Tibial nerve (tissue), 4 donors: ENCODE measurements at regions not wholly inside any gene's neighbourhood (a gene's known extent, or its start where the extent isn't known, plus 50 kb on each side); places are given as distances from the start of the nearest gene placed in this dataset.
"Not testable (repeated sequence)": the region's sequence is repeated elsewhere in the genome, so short reads cannot be mapped to it uniquely, and the experiment has no call there.

Experiments used
- DNase-seq, 2 donors: peaks; one replicate each; pipeline ENCODE4 v3.0.0-alpha.2; 2019; ENCODE audit warnings: low spot score in 2 of 2
- H3K27ac ChIP-seq, 4 donors: fragments of 200-600 bp; sonication (generic) in 3 of 4; one replicate each; pipeline ENCODE4 v1.5.1; 2017 to 2019; ENCODE audit warnings: mild to moderate bottlenecking in 1 of 4
- H3K27me3 ChIP-seq, 2 donors: fragments of 200-600 bp; sonication (generic) in 1 of 2; one replicate each; pipeline versions ENCODE4 v1.5.1 to v1.6.0; 2017 to 2019
- H3K36me3 ChIP-seq, 3 donors: fragments of 200-600 bp; sonication (generic); one replicate each; pipeline ENCODE4 v1.5.1; 2018 to 2019
- H3K4me1 ChIP-seq, 4 donors: fragments of 200-600 bp; sonication (generic) in 3 of 4; one replicate each; pipeline ENCODE4 v1.5.1; 2017 to 2019
- H3K4me3 ChIP-seq, 4 donors: fragments of 200-600 bp; sonication (generic) in 3 of 4; one replicate each; pipeline ENCODE4 v1.5.1; 2017 to 2019; ENCODE audit warnings: mild to moderate bottlenecking in 1 of 4, moderate library complexity in 1 of 4
- H3K9me3 ChIP-seq, 4 donors: fragments of 200-600 bp; sonication (generic) in 3 of 4; one replicate each; pipeline ENCODE4 v1.5.1; 2017 to 2019
- EP300 ChIP-seq, 2 donors: sonication (generic); formaldehyde crosslinking; IDR thresholded peaks; one replicate each; pipeline ENCODE4 v1.6.1; 2017; ENCODE audit warnings: antibody characterized with exemption in 2 of 2, mild to moderate bottlenecking in 1 of 2
- POLR2A ChIP-seq, 2 donors: fragments of 450-650 bp; IDR thresholded peaks; one replicate each; pipeline ENCODE4 v1.6.1; 2017; ENCODE audit warnings: antibody characterized with exemption in 2 of 2, mild to moderate bottlenecking in 2 of 2, moderate library complexity in 2 of 2
- WGBS, 2 donors: methylation state at CpG; one replicate each; pipeline ENCODE4 v1.1.5; 2018; 5-methylcytosine and 5-hydroxymethylcytosine counted together
- TF ChIP-seq, protein P1 (sequence below), 5 experiments: fragments of 200-600 bp in 3 of 5; fragments of 450-650 bp in 2 of 5; sonication (generic) in 3 of 5; IDR thresholded peaks; one replicate each; pipeline ENCODE4 v1.5.1; 2016 to 2019; ENCODE audit warnings: antibody characterized with exemption in 5 of 5, mild to moderate bottlenecking in 3 of 5, moderate library complexity in 2 of 5

DNA sequence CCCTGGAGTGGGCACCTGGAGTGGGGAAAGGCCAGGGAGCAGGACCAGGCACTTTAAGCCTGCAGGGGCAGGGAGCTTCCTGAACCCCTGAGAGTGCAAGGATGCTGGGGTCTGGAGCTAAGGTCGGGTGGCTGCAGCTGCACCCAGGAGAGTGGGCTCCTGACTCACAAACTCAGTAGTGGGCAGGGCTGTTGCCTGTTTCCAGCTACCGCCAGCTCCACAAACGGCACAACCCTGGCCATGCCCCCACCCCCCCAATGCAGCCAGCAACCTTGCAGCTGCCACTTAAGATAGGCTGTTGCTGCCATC lies 688.8 kb downstream of the NYAP2 start:
- H3K4me3 ChIP-seq, result no peak overlapping the region
- H3K27me3 ChIP-seq, result no peaks in the 10 kb centered on the region
- H3K9me3 ChIP-seq, result peaks cover 0 to 13% (median 0%) of the 10 kb centered on the region in 4 donors
- no peak overlapping the region for H3K27ac ChIP-seq
- 48 to 51% methylated on average over 3 of the region's 3 CpGs for WGBS, 2 donors
- no peaks in the 10 kb centered on the region for H3K4me1 ChIP-seq
- no peak for DNase-seq
- no peaks in the 10 kb centered on the region for H3K36me3 ChIP-seq
- TF ChIP-seq, protein P1, sequence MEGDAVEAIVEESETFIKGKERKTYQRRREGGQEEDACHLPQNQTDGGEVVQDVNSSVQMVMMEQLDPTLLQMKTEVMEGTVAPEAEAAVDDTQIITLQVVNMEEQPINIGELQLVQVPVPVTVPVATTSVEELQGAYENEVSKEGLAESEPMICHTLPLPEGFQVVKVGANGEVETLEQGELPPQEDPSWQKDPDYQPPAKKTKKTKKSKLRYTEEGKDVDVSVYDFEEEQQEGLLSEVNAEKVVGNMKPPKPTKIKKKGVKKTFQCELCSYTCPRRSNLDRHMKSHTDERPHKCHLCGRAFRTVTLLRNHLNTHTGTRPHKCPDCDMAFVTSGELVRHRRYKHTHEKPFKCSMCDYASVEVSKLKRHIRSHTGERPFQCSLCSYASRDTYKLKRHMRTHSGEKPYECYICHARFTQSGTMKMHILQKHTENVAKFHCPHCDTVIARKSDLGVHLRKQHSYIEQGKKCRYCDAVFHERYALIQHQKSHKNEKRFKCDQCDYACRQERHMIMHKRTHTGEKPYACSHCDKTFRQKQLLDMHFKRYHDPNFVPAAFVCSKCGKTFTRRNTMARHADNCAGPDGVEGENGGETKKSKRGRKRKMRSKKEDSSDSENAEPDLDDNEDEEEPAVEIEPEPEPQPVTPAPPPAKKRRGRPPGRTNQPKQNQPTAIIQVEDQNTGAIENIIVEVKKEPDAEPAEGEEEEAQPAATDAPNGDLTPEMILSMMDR (IDR thresholded peaks at IDR 0.05), result no peak
- TF ChIP-seq POLR2A (IDR thresholded peaks at IDR 0.05) (no peak), EP300 (IDR thresholded peaks at IDR 0.05) (no peak)

DNA sequence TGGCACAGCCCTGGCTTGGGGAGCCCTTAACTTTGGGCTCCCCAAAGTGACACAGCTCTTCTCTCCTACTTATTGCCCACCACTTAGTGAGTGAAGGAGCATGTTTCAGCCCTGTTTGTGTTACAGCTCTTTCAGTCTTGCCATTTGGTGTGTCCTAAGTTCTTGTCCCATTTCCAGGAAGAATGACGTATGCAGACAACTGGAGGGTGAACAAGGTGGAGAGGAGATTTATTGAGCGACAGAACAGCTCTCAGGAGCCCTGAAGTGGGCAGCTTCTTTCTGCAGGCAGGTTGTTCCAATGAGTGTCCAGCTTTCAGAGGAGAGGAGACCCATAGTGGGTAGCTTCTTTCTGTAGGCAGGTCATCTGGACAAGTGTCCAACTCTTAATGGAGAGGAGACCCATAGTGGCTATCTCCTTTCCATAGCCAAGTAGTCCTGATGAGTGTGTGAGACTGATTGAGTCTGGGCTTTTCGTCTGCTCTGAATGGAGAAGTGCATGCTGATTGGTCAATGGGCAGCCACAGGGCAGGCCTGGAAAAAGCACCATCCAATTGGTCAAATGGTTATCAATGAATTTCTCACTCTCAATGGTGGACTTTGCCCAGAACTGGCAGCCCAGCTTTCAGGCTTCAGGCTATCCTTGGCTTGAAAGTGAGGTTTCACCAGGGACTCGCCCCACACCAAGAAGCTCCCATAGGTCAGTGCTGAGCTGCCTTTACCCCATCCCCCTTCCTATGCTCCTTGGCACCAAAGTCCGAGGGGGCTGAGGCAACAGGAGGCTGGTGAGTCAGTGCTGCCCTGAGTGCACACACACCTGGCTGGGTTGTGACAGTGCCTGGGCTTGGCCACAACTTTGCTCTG lies 688.2 kb downstream of the NYAP2 start:
- Histone ChIP-seq H3K4me1 (no peaks in the 10 kb centered on the region), H3K4me3 (no peak overlapping the region), H3K36me3 (no peaks in the 10 kb centered on the region), H3K9me3 (peaks cover 0 to 9% (median 0%) of the 10 kb centered on the region in 4 donors), H3K27me3 (no peaks in the 10 kb centered on the region), H3K27ac (no peak overlapping the region)
- no peak for DNase-seq
- WGBS, 2 donors, result 87 to 96% methylated on average over 3 to 5 of the region's 5 CpGs
- TF ChIP-seq EP300 (IDR thresholded peaks at IDR 0.05) (no peak), POLR2A (IDR thresholded peaks at IDR 0.05) (no peak)
- TF ChIP-seq, protein P1 (IDR thresholded peaks at IDR 0.05), result no peak

DNA sequence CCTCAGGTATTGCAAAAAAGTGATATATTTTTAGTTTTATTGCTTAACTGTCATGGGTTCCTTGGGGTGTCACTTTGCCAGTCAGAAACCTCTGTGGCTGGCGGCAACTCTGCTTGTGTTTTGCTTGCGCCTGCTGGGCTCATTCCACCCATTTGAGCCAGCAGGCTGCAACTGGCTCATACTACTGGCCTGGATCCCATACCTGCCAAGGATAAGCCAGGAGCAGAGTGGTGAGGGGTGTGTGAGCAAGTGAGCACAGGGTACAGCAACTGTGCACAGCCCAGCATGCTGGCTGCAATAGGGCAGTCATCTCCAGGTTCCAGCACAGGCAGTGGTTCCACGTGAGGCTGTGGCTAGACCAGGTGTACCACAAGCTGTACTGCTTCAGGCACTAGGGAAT lies 687.5 kb downstream of the NYAP2 start:
- Histone ChIP-seq H3K4me1 (no peaks in the 10 kb centered on the region), H3K4me3 (no peak overlapping the region), H3K27me3 (no peaks in the 10 kb centered on the region), H3K36me3 (no peaks in the 10 kb centered on the region), H3K9me3 (peaks cover 0 to 2% (median 0%) of the 10 kb centered on the region in 4 donors), H3K27ac (no peak overlapping the region)
- no peak for TF ChIP-seq POLR2A (IDR thresholded peaks at IDR 0.05)
- no peak for TF ChIP-seq EP300 (IDR thresholded peaks at IDR 0.05)
- TF ChIP-seq, protein P1 (IDR thresholded peaks at IDR 0.05), result no peak
- WGBS, 2 donors, result 93 to 99% methylated on average over 3 of the region's 3 CpGs
- DNase-seq, result no peak

DNA sequence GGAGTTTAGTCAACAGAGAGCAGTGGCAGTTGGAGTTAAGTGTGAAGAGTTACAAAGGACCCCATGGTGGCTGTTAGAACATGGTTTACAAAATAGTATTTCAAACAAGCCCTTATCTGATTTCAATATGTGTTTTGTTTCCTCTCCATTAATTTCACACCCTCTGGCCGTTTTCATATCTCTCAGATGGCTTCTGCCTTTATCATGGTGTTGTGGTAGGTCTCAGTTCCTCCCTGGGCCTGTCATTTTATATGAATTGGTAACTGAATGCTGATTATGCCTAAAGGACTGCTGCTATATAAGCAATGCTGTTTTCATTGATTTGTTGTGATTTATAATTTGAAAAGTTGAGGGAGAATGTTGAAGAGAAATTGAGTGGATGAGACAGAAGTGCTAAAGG lies 686.7 kb downstream of the NYAP2 start:
- no peaks in the 10 kb centered on the region for H3K4me1 ChIP-seq
- no peak for DNase-seq
- no peaks in the 10 kb centered on the region for H3K27me3 ChIP-seq
- 38 to 43% methylated on average over 1 of the region's 1 CpG for WGBS, 2 donors
- no peaks in the 10 kb centered on the region for H3K36me3 ChIP-seq
- no peak overlapping the region for H3K4me3 ChIP-seq
- no peak overlapping the region for H3K27ac ChIP-seq
- no peaks in the 10 kb centered on the region for H3K9me3 ChIP-seq
- TF ChIP-seq POLR2A (IDR thresholded peaks at IDR 0.05), result no peak
- TF ChIP-seq EP300 (IDR thresholded peaks at IDR 0.05), result no peak
- TF ChIP-seq, protein P1 (IDR thresholded peaks at IDR 0.05), result no peak

DNA sequence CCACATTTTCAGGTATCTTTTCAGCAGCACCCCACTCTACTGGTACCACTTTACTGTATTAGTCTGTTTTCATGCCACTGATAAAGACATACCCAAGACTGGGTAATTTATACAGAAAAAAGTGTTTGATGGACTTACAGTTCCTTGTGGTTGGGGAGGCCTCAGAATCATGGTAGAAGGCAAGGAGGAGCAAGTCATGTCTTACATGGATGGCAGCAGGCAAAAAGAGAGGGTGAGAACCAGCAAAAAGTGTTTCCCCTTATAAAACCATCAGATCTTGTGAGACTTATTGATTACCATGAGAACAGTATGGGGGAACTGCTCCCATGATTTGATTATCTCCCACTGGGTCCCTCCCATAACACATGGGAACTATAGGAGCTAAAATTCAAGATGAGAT lies 685.9 kb downstream of the NYAP2 start:
- not testable (repeated sequence) for H3K27ac ChIP-seq, H3K27me3 ChIP-seq, DNase-seq, H3K36me3 ChIP-seq, H3K9me3 ChIP-seq, H3K4me3 ChIP-seq, H3K4me1 ChIP-seq

DNA sequence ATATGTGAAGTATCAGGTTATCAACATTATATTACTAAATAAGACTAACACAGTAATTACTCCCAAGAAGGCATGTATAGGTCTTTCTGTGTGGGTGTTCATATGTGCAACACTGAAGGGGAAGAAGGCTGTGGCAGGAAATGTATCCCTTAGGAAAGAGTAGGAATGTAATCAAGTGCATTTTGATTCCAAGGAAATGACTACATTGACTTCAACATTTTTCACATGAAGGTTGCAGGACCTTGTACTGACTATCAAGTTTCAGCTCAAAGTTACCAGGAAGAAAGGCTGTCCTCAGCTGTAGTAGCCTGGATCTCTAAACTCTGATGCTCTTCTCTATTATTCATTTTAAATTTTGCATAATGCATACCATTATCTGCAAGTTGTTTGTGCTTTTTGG lies 680.8 kb downstream of the NYAP2 start:
- no peak overlapping the region for H3K4me3 ChIP-seq
- DNase-seq, result no peak
- TF ChIP-seq, protein P1 (IDR thresholded peaks at IDR 0.05), result no peak
- no peak for TF ChIP-seq EP300 (IDR thresholded peaks at IDR 0.05)
- TF ChIP-seq POLR2A (IDR thresholded peaks at IDR 0.05), result no peak
- no peaks in the 10 kb centered on the region for H3K9me3 ChIP-seq
- no peaks in the 10 kb centered on the region for H3K36me3 ChIP-seq
- no peaks in the 10 kb centered on the region for H3K27me3 ChIP-seq
- no peak overlapping the region for H3K27ac ChIP-seq
- H3K4me1 ChIP-seq, result peaks cover 0 to 6% (median 0%) of the 10 kb centered on the region in 4 donors
